Activated T-cell treated with anti-CD3 and anti-CD28 coated beads for 48 hours (primary cell): ENCODE measurements at regions not wholly inside any gene's neighbourhood (a gene's known extent, or its start where the extent isn't known, plus 50 kb on each side); places are given as distances from the start of the nearest gene placed in this dataset.

Source experiments
- DNase-seq: peaks from one replicate; pipeline ENCODE4 v3.0.0-alpha.2; 2020; ENCODE audit warnings: low read depth

DNA sequence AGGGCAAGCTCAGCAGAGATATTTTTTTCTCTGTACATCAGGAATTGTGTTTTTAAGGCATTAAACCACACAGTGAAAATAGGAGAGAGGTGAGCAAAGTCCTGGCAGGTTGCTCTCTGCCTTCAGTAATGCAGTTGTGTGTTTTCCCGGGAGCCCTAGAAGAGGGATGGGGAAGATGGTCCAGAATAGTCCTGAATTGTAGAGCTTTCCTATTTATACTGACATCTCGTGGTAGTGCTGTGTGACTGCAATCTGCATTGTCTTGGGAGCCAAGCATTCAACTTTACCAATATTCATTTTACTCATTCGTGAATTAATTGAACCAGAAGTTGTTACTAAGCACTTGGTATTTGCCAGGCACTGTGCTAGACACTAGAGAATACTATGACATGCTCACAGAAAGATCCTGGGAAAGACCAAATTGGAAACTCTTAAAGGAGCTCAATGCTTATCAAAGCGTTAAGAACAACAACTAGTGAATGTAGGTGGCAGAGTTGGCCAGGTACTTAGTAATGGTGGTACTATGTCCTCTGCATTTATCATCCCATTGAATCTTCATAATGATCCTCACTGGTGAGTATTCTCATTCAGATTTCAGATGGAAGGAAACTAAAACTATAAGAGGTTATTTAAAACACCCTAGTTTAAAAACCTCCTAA, 214.6 kb downstream of the TRIB2 start:
- DNase-seq: no peak

- DNase-seq: no peak
Observed at GRCh38 chr2:12932192-12932591, 215.5 kb downstream of the TRIB2 start.

- no peak for DNase-seq
Observed at GRCh38 chr2:12934146-12934756, 217.5 kb downstream of the TRIB2 start.

DNA sequence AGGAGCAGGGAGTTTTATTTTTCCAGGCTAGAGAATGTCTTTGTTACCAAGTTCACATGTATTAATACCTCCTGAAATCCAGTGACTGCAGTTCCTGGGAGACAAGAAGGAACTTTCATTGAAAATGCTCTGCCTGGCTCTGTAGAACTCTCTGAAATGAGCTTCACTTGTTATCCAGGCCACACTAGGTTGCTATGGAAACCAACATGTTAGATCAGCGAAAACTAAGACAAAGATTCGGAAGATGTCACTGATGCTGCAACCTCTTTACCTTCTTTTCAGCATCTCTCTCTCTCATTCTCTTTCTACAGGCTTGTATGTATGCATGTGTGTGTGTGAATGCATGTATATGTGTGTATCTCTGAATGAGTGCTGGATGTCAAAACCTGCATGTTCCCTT, 218.5 kb downstream of the TRIB2 start:
- DNase-seq: no peak

- DNase-seq: no peak
Observed at GRCh38 chr2:12935796-12936195, 219.1 kb downstream of the TRIB2 start.

DNA sequence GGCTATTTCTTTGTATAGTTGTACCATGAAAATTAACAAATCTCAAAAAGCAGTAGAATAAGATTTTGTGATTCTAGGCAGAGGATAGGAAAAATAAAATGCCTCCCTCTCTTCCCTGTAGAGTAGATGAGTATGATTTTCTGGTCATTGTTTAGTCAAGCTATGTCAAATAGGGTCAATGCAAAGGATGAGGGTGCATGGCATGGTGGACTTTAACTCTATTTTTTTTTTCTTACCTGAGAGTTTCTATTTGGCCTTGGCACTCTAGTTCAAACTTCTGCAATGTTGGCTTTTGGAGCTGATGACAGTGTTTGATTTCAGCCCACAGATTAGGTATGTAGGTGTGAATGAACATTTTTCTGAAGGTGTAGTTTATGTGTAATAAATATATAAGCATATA, 224.5 kb downstream of the TRIB2 start:
- DNase-seq: no peak

- DNase-seq: no peak
Observed at GRCh38 chr2:12948231-12948960, 231.7 kb downstream of the TRIB2 start.

- no peak for DNase-seq
Observed at GRCh38 chr2:12948961-12949353, 232.2 kb downstream of the TRIB2 start.

DNA sequence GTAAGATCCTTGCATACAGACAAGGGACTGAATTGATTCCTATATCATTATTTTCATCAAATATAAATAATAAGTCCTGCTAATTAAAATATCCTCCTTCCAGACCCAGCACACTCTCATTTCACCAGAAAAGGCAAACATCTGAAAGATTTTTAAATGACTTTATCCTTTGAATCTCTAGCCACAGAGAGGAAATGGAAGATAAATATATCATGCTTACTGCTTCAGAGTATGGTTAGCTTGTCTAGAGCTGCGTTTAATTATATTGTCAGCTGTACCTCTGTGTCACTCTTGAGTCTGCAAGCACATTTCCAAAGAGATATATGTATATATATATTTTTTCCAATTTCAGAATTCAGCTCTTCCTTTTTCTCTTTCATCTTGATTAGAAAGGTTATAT, 232.7 kb downstream of the TRIB2 start:
- DNase-seq: no peak

GRCh38 chr2:12950174-12950573, 233.4 kb downstream of the TRIB2 start:
- no peak for DNase-seq

DNA sequence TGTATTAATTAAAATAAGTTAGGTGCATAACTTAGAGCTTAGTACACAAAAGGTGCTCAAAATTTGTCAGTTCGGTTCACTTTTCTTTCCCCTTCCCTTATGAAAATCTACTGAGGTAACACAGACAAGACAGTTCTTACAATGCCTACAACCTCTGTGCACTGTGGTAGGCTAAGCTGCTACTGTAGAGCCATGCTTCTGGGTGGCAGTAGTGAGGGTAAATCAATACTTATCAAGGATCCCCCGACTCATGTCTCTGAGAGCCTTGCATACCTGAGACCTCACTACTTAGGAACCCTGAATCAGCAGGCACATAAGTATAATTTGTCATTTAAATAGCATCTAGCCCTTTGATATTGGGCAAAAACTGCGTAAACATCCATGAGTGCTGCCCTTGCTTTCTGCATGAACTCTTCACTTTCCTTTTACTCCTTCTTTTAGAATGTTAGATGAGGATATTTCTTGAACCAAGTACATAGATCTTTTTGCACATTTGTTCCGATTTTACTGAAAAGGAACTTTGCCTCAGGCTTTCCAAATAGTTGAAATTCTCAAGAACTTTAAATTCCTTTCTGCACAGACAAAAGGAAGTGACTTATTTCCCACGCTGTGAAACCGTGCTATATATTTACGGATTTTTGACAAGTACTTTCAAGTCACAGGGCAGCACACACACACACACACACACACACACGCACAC, 234.4 kb downstream of the TRIB2 start:
- DNase-seq: no peak

DNA sequence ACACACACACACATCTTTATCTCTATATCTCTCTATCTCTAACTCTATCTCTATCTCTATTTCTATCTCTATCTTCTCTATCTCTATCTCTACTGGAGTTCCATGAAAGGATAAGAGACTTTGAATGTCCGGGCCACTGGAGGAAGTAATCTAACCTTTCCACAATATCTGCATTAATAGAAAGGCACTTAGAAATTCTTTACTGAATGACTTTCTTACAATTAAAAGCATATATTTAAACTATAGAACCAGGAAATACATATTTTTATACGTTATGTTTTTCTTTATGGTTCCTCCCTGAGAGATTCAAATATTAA, 234.9 kb downstream of the TRIB2 start:
- no peak for DNase-seq

- no peak for DNase-seq
Observed at GRCh38 chr2:12953596-12953995, 236.9 kb downstream of the TRIB2 start.

DNA sequence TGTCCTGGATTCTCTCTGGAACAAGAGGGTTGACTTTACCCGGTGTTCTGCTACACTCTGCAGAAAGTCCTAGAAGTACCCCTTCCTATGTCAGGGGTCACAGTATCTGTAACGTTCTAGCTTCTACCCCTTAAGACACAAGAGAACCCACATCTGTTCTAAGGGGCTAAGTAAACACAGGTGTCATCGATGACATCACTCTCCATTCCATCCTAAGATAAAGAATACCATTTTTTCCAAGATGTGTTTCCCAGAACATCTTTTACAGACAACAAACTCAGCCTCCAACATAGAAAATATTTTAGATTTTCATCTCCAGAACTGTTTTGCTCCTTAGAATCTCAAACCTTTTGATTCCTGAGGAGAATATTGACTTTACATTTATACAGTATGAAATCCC, 239.1 kb downstream of the TRIB2 start:
- DNase-seq: no peak

GRCh38 chr2:12957251-12957650, 240.5 kb downstream of the TRIB2 start:
- DNase-seq: no peak

DNA sequence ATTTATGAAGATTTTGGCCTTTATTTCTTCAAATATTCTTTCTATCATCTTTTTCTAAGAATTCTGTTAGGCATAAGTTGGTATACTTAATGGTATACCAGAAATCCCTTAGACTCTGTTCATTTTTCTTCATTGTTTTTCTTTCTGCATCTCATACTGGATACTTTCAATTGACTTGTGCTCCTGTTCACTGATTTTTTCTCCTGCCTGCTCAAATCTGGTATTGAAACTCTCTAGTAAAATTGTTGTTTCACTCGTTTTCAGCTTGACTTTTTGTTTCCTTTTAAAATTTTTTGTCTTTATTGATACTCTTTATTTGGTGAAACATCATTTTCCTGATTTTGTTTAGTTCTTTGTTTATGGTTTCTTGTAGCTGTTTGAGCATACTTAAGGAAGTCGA, 243.2 kb downstream of the TRIB2 start:
- no peak for DNase-seq

GRCh38 chr2:12960671-12961070, 243.9 kb downstream of the TRIB2 start:
- DNase-seq: no peak

GRCh38 chr2:12964904-12965539, 248.3 kb downstream of the TRIB2 start:
- DNase-seq: no peak

DNA sequence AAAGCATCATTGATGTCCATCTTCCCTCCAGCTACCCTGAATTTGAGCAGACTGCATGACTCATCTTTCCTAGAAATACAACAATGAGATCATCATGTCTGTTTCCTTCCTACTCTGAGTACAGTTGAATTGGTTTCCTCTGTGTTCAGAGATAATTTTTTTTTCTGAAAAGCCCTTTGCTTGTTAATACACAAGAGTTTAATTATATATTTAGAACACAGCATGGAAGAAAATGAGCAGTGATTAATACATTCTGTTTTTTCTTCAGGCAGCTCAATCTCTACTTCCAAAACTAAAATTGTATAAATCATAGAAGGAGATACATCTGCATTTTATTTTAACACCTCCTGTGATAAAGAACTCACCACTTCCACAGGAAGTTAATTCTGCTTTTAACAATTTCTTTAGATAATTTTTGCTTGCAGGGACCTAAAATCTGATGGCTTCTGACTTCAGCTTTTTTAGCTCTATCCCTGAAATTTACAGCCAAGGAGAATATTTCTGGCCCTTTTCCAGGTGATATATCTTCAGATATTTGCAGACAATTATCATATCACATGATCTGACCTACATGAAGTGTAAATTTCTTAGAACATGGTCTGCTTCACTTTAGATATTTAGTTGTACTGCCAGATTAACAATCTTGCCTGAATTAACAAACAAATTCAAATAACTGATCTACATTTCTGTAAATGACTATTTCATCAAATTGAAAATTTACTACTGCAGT, 249.0 kb downstream of the TRIB2 start:
- DNase-seq: no peak

GRCh38 chr2:12967804-12968203, 251.1 kb downstream of the TRIB2 start:
- no peak for DNase-seq

GRCh38 chr2:12968399-12968798, 251.7 kb downstream of the TRIB2 start:
- DNase-seq: no peak

DNA sequence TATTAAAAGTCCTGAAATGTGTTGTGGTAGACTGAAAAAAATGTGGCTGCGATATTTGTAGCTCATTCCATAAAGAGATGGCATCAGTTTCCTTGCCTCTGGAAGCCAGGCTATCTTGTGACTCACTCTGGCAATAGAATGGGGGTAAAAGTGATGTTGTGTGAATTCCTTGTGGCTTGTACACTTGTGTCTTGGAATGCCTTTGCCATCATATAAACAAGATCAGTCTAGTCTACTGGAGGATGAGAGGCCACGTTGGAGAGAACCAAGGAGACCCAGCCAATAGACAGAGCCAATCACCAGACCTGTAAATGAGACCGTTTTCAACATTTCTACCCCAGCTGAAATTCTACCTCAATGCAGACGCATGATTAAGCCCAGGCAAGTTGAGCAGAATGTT, 254.1 kb downstream of the TRIB2 start:
- DNase-seq: no peak
